HG02759 (cell line): ENCODE measurements at regions not wholly inside any gene's neighbourhood (a gene's known extent, or its start where the extent isn't known, plus 50 kb on each side); places are given as distances from the start of the nearest gene placed in this dataset.
"Not testable (repeated sequence)": the region's sequence is repeated elsewhere in the genome, so short reads cannot be mapped to it uniquely, and the experiment has no call there.

Source experiments
- ATAC-seq: cut with Tn5 transposase; IDR thresholded peaks from one replicate; pipeline ENCODE4 v1.9.1; 2021; ENCODE audit warnings: mild to moderate bottlenecking, moderate library complexity; ENCODE audit not compliant: unreplicated experiment

- no peak for ATAC-seq
These were observed 254.0 kb upstream of the DMRT1 start for GRCh38 chr9:587527-587926.

- ATAC-seq, result no peak
These were observed 252.5 kb upstream of the DMRT1 start for GRCh38 chr9:588981-589380.

- no peak for ATAC-seq
These were observed 251.8 kb upstream of the DMRT1 start for GRCh38 chr9:589723-590122.

- no peak for ATAC-seq
These were observed 250.2 kb upstream of the DMRT1 start for GRCh38 chr9:591292-591691.

GRCh38 chr9:592225-592624 lies 249.3 kb upstream of the DMRT1 start:
- ATAC-seq, result no peak

GRCh38 chr9:592733-593132 lies 248.8 kb upstream of the DMRT1 start:
- no peak for ATAC-seq

- ATAC-seq, result no peak
These were observed 247.7 kb upstream of the DMRT1 start for GRCh38 chr9:593809-594208.

GRCh38 chr9:596703-597102 lies 244.8 kb upstream of the DMRT1 start:
- no peak for ATAC-seq

GRCh38 chr9:600006-600405 lies 241.5 kb upstream of the DMRT1 start:
- ATAC-seq, result no peak

GRCh38 chr9:602716-603115 lies 238.8 kb upstream of the DMRT1 start:
- ATAC-seq, result no peak

GRCh38 chr9:603126-603525 lies 238.4 kb upstream of the DMRT1 start:
- ATAC-seq, result no peak

GRCh38 chr9:607417-607816 lies 234.1 kb upstream of the DMRT1 start:
- ATAC-seq, result no peak

GRCh38 chr9:613771-614347 lies 227.6 kb upstream of the DMRT1 start:
- ATAC-seq, result peak; percentile 89

- ATAC-seq, result no peak
These were observed 227.1 kb upstream of the DMRT1 start for GRCh38 chr9:614431-614830.

- no peak for ATAC-seq
These were observed 225.7 kb upstream of the DMRT1 start for GRCh38 chr9:615756-616155.

GRCh38 chr9:616694-617093 lies 224.8 kb upstream of the DMRT1 start:
- no peak for ATAC-seq

GRCh38 chr9:617445-618085 lies 223.9 kb upstream of the DMRT1 start:
- ATAC-seq, result no peak

GRCh38 chr9:618478-618877 lies 223.0 kb upstream of the DMRT1 start:
- ATAC-seq, result no peak

GRCh38 chr9:621201-621855 lies 220.2 kb upstream of the DMRT1 start:
- ATAC-seq, result no peak

- no peak for ATAC-seq
These were observed 216.5 kb upstream of the DMRT1 start for GRCh38 chr9:624935-625500.

- ATAC-seq, result no peak
These were observed 215.9 kb upstream of the DMRT1 start for GRCh38 chr9:625613-626012.

GRCh38 chr9:626114-626513 lies 215.4 kb upstream of the DMRT1 start:
- not testable (repeated sequence) for ATAC-seq
